Lower leg skin (tissue), 3 donors: ENCODE measurements at regions not wholly inside any gene's neighbourhood (a gene's known extent, or its start where the extent isn't known, plus 50 kb on each side); places are given as distances from the start of the nearest gene placed in this dataset.

ENCODE experiments used
- POLR2A ChIP-seq, 2 donors: fragments of 450-650 bp; IDR thresholded peaks; one replicate each; pipeline ENCODE4 v1.6.1; 2016 to 2017; ENCODE audit warnings: antibody characterized with exemption in 2 of 2, mild to moderate bottlenecking in 1 of 2, moderate library complexity in 1 of 2
- TF ChIP-seq, protein P1 (sequence below), 3 donors: fragments of 450-650 bp; IDR thresholded peaks; one replicate each; pipeline ENCODE4 v1.5.1; 2016; ENCODE audit warnings: antibody characterized with exemption in 3 of 3, mild to moderate bottlenecking in 3 of 3, moderate library complexity in 2 of 3

DNA sequence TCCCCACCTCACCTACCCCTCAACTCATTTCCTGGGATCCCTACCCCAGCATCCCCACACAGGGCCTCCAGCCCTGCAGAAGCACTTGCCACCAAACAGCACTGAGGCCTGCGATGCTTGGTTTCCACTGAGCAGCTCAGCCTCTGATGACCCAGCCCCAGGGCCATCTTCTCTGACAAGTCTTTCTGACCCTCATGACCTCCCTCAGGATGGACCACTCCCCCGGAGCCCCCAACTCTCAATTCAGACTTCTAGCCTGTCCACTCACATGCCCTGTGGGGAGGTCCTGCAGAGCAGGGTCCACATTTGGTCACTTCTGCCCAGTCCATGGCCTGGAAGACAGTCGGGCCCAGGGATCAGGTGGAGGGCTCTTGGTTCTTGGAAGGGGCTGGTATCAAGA is 63.4 kb upstream of the SPATA12 start:
- TF ChIP-seq, protein P1, sequence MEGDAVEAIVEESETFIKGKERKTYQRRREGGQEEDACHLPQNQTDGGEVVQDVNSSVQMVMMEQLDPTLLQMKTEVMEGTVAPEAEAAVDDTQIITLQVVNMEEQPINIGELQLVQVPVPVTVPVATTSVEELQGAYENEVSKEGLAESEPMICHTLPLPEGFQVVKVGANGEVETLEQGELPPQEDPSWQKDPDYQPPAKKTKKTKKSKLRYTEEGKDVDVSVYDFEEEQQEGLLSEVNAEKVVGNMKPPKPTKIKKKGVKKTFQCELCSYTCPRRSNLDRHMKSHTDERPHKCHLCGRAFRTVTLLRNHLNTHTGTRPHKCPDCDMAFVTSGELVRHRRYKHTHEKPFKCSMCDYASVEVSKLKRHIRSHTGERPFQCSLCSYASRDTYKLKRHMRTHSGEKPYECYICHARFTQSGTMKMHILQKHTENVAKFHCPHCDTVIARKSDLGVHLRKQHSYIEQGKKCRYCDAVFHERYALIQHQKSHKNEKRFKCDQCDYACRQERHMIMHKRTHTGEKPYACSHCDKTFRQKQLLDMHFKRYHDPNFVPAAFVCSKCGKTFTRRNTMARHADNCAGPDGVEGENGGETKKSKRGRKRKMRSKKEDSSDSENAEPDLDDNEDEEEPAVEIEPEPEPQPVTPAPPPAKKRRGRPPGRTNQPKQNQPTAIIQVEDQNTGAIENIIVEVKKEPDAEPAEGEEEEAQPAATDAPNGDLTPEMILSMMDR (IDR thresholded peaks at IDR 0.05), result no peak
- no peak for TF ChIP-seq POLR2A (IDR thresholded peaks at IDR 0.05)
